H1 (cell line): ENCODE measurements at regions not wholly inside any gene's neighbourhood (a gene's known extent, or its start where the extent isn't known, plus 50 kb on each side); places are given as distances from the start of the nearest gene placed in this dataset.

Experiments used
- BCL11A ChIP-seq, 2 experiments: IDR thresholded peaks; one replicate each; pipeline ENCODE4 v1.6.1; 2011; ENCODE audit warnings: low read depth in 2 of 2, low read length in 2 of 2, mild to moderate bottlenecking in 2 of 2
- TF ChIP-seq, protein P1 (sequence below), 3 experiments: IDR thresholded peaks; 1 replicate in 2 of 3; 2 replicates in 1 of 3; pipeline versions ENCODE4 v1.5.1 to v1.6.1; 2011; ENCODE audit warnings: low read length in 3 of 3, mild to moderate bottlenecking in 3 of 3, inconsistent platforms in 2 of 3, low read depth in 1 of 3, moderate library complexity in 1 of 3; ENCODE audit not compliant: insufficient read depth in 1 of 3; ENCODE audit errors: control extremely low read depth in 1 of 3

- TF ChIP-seq BCL11A (IDR thresholded peaks at IDR 0.05; ENCODE audit: low read depth in 2 of 2, low read length in 2 of 2): no peak
- TF ChIP-seq, protein P1, sequence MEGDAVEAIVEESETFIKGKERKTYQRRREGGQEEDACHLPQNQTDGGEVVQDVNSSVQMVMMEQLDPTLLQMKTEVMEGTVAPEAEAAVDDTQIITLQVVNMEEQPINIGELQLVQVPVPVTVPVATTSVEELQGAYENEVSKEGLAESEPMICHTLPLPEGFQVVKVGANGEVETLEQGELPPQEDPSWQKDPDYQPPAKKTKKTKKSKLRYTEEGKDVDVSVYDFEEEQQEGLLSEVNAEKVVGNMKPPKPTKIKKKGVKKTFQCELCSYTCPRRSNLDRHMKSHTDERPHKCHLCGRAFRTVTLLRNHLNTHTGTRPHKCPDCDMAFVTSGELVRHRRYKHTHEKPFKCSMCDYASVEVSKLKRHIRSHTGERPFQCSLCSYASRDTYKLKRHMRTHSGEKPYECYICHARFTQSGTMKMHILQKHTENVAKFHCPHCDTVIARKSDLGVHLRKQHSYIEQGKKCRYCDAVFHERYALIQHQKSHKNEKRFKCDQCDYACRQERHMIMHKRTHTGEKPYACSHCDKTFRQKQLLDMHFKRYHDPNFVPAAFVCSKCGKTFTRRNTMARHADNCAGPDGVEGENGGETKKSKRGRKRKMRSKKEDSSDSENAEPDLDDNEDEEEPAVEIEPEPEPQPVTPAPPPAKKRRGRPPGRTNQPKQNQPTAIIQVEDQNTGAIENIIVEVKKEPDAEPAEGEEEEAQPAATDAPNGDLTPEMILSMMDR (IDR thresholded peaks at IDR 0.05; ENCODE audit: control extremely low read depth in 1 of 3, insufficient read depth in 1 of 3, low read depth in 1 of 3, low read length in 3 of 3): no peak
Measured at GRCh38 chr10:57806675-57807074, 461.0 kb downstream of the IPMK start.
